Gastroesophageal sphincter (tissue), 4 donors: ENCODE measurements at regions not wholly inside any gene's neighbourhood (a gene's known extent, or its start where the extent isn't known, plus 50 kb on each side); places are given as distances from the start of the nearest gene placed in this dataset.

Experiments
- ATAC-seq: fragments of 150-250 bp; one replicate; pipeline ENCODE4 v1.9.1; 2016; ENCODE audit warnings: mild to moderate bottlenecking, moderate library complexity
- H3K27ac ChIP-seq, 4 donors: fragments of 200-600 bp; sonication (generic) in 3 of 4; 1 replicate in 3 of 4; 2 replicates in 1 of 4; pipeline ENCODE4 v1.5.1; 2016 to 2019
- H3K27me3 ChIP-seq: fragments of 200-600 bp; sonication (generic); one replicate; pipeline ENCODE4 v1.5.1; 2019
- H3K36me3 ChIP-seq, 2 donors: fragments of 200-600 bp; sonication (generic); one replicate each; pipeline ENCODE4 v1.5.1; 2019; ENCODE audit warnings: control low read depth in 1 of 2
- H3K4me1 ChIP-seq, 3 donors: fragments of 200-600 bp; sonication (generic); 1 replicate in 2 of 3; 2 replicates in 1 of 3; pipeline ENCODE4 v1.5.1; 2016 to 2019; ENCODE audit warnings: control low read depth in 2 of 3
- H3K4me3 ChIP-seq, 2 donors: fragments of 200-600 bp; sonication (generic); one replicate each; pipeline ENCODE4 v1.5.1; 2019; ENCODE audit warnings: mild to moderate bottlenecking in 1 of 2, moderate library complexity in 1 of 2
- H3K9me3 ChIP-seq, 3 donors: fragments of 200-600 bp; sonication (generic); one replicate each; pipeline ENCODE4 v1.5.1; 2017 to 2019; ENCODE audit warnings: control low read depth in 2 of 3
- CTCF ChIP-seq, 4 experiments: fragments of 200-600 bp in 2 of 4; fragments of 450-650 bp in 2 of 4; sonication (generic) in 1 of 4; IDR thresholded peaks; one replicate each; pipeline ENCODE4 v1.5.1; 2017 to 2019; ENCODE audit warnings: antibody characterized with exemption in 4 of 4, mild to moderate bottlenecking in 2 of 4, moderate library complexity in 2 of 4
- EP300 ChIP-seq: sonication (generic); formaldehyde crosslinking; IDR thresholded peaks from one replicate; pipeline ENCODE4 v1.6.1; 2017; ENCODE audit warnings: antibody characterized with exemption, mild to moderate bottlenecking
- POLR2A ChIP-seq, 2 donors: fragments of 450-650 bp; IDR thresholded peaks; one replicate each; pipeline ENCODE4 v1.6.1; 2017; ENCODE audit warnings: antibody characterized with exemption in 2 of 2, mild to moderate bottlenecking in 2 of 2, moderate library complexity in 1 of 2
- POLR2AphosphoS5 ChIP-seq: sonication (generic); formaldehyde crosslinking; IDR thresholded peaks from one replicate; pipeline ENCODE4 v1.6.1; 2017; ENCODE audit warnings: antibody characterized with exemption
- WGBS, 2 donors: methylation state at CpG; one replicate each; pipeline ENCODE4 v1.1.5; 2018; ENCODE audit warnings: low coverage in 1 of 2; 5-methylcytosine and 5-hydroxymethylcytosine counted together

- 81 to 92% methylated on average over 2 of the region's 2 CpGs for WGBS, 2 donors
- H3K4me3 ChIP-seq: no peak overlapping the region
Observed at GRCh38 chr11:100624346-100624745, 62.7 kb upstream of the ARHGAP42 start.

GRCh38 chr11:100625041-100625440, 62.0 kb upstream of the ARHGAP42 start:
- no peaks in the 10 kb centered on the region for H3K4me1 ChIP-seq
- H3K9me3 ChIP-seq: peaks cover 0 to 28% (median 0%) of the 10 kb centered on the region in 3 donors
- H3K36me3 ChIP-seq: no peaks in the 10 kb centered on the region
- TF ChIP-seq CTCF (IDR thresholded peaks at IDR 0.05) (no peak), POLR2AphosphoS5 (no peak), POLR2A (IDR thresholded peaks at IDR 0.05) (no peak), EP300 (no peak)
- H3K4me3 ChIP-seq: no peak overlapping the region
- no peak overlapping the region for H3K27ac ChIP-seq
- no peaks in the 10 kb centered on the region for H3K27me3 ChIP-seq
- no peak for ATAC-seq
- WGBS, 2 donors: 63 to 78% methylated on average over 3 to 4 of the region's 4 CpGs

More at GRCh38 chr11:100624346-100624745, 62.7 kb upstream of the ARHGAP42 start:
- no peak for ATAC-seq
- no peak for TF ChIP-seq EP300
- no peak for TF ChIP-seq CTCF (IDR thresholded peaks at IDR 0.05)
- no peak for TF ChIP-seq POLR2A (IDR thresholded peaks at IDR 0.05)
- no peak for TF ChIP-seq POLR2AphosphoS5
- no peaks in the 10 kb centered on the region for H3K36me3 ChIP-seq
- no peaks in the 10 kb centered on the region for H3K4me1 ChIP-seq
- H3K27me3 ChIP-seq: no peaks in the 10 kb centered on the region
- no peak overlapping the region for H3K27ac ChIP-seq
- peaks cover 0 to 28% (median 0%) of the 10 kb centered on the region in 3 donors for H3K9me3 ChIP-seq

GRCh38 chr11:100629671-100630070, 57.4 kb upstream of the ARHGAP42 start:
- WGBS, 2 donors: 43 to 71% methylated on average over 1 of the region's 1 CpG
- ATAC-seq: no peak
- no peaks in the 10 kb centered on the region for H3K9me3 ChIP-seq

GRCh38 chr11:100630898-100631297, 56.2 kb upstream of the ARHGAP42 start:
- Histone ChIP-seq H3K36me3 (no peaks in the 10 kb centered on the region), H3K27ac (no peak overlapping the region), H3K4me1 (peaks cover 0 to 13% (median 0%) of the 10 kb centered on the region in 3 donors), H3K9me3 (no peaks in the 10 kb centered on the region), H3K27me3 (no peaks in the 10 kb centered on the region), H3K4me3 (no peak overlapping the region)
- 65 to 100% methylated on average over 2 of the region's 2 CpGs for WGBS, 2 donors
- ATAC-seq: no peak
- TF ChIP-seq POLR2AphosphoS5: peak; percentile 55
- TF ChIP-seq EP300: no peak

More at GRCh38 chr11:100629671-100630070, 57.4 kb upstream of the ARHGAP42 start:
- TF ChIP-seq POLR2A (IDR thresholded peaks at IDR 0.05) (no peak), POLR2AphosphoS5 (no peak), EP300 (no peak), CTCF (IDR thresholded peaks at IDR 0.05) (no peak)
- no peaks in the 10 kb centered on the region for H3K27me3 ChIP-seq
- no peak overlapping the region for H3K27ac ChIP-seq
- peaks cover 0 to 13% (median 0%) of the 10 kb centered on the region in 3 donors for H3K4me1 ChIP-seq
- H3K4me3 ChIP-seq: no peak overlapping the region
- no peaks in the 10 kb centered on the region for H3K36me3 ChIP-seq

- Histone ChIP-seq H3K27ac (no peak overlapping the region), H3K9me3 (no peaks in the 10 kb centered on the region), H3K27me3 (no peaks in the 10 kb centered on the region), H3K4me1 (peaks cover 0 to 13% (median 0%) of the 10 kb centered on the region in 3 donors), H3K4me3 (no peak overlapping the region), H3K36me3 (no peaks in the 10 kb centered on the region)
- ATAC-seq: no peak
- TF ChIP-seq EP300: no peak
- no peak for TF ChIP-seq POLR2A (IDR thresholded peaks at IDR 0.05)
- no peak for TF ChIP-seq POLR2AphosphoS5
- TF ChIP-seq CTCF (IDR thresholded peaks at IDR 0.05): no peak
- 75 to 83% methylated on average over 1 to 2 of the region's 3 CpGs for WGBS, 2 donors
Observed at GRCh38 chr11:100631316-100631715, 55.8 kb upstream of the ARHGAP42 start.
